ENCODE measurements at regions not wholly inside any gene's neighbourhood (a gene's known extent, or its start where the extent isn't known, plus 50 kb on each side); places are given as distances from the start of the nearest gene placed in this dataset.

- Histone ChIP-seq H3K27ac (ENCODE audit: low read depth, low read length) (no peak overlapping the region), H3K18ac (ENCODE audit: extremely low read depth, low read length) (no peak overlapping the region), H3K14ac (ENCODE audit: insufficient read length) (no peak overlapping the region), H2AK5ac (ENCODE audit: low read depth, low read length) (no peak overlapping the region), H3K4me1 (replicated peaks in 1 of 4; ENCODE audit: control insufficient read depth in 3 of 4, insufficient read depth in 4 of 4, low read length in 3 of 4) (no peaks in the 10 kb centered on the region), H3K9me3 (ENCODE audit: insufficient read depth in 2 of 2, low read depth in 1 of 2, low read length in 1 of 2) (no peaks in the 10 kb centered on the region), H4K5ac (ENCODE audit: insufficient read length, low read depth, low read length) (no peak overlapping the region), H2BK20ac (ENCODE audit: low read length) (no peak overlapping the region), H2BK15ac (ENCODE audit: low read length) (no peak overlapping the region), H3K27me3 (replicated peaks in 1 of 4; ENCODE audit: control insufficient read depth in 3 of 4, extremely low read depth in 1 of 4, insufficient read depth in 3 of 4, low read length in 3 of 4) (no peaks in the 10 kb centered on the region), H3K36me3 (ENCODE audit: control insufficient read depth in 2 of 4, insufficient read depth in 4 of 4, low read length in 3 of 4) (no peaks in the 10 kb centered on the region), H4K20me1 (replicated peaks in 1 of 2; ENCODE audit: control insufficient read depth in 1 of 2, insufficient read depth in 2 of 2, low read length in 2 of 2) (no peaks in the 10 kb centered on the region), H4K8ac (ENCODE audit: extremely low read depth, insufficient read depth, low read length) (no peak overlapping the region), H3K79me2 (ENCODE audit: control insufficient read depth in 1 of 2, insufficient read depth in 2 of 2, low read length in 2 of 2) (no peaks in the 10 kb centered on the region), H3K4me3 (ENCODE audit: extremely low read depth in 1 of 4, insufficient read depth in 2 of 4, low read depth in 3 of 4, low read length in 4 of 4) (no peak overlapping the region), H3K23ac (ENCODE audit: insufficient read length) (no peak overlapping the region), H3K56ac (replicated peaks; ENCODE audit: insufficient read length, low read depth, low read length) (no peak overlapping the region), H3K4me2 (ENCODE audit: insufficient read depth in 1 of 2, low read depth in 2 of 2, low read length in 2 of 2) (no peak overlapping the region), H4K91ac (replicated peaks; ENCODE audit: insufficient read length, low read length) (no peak overlapping the region), H3K23me2 (ENCODE audit: low read depth, low read length) (no peaks in the 10 kb centered on the region), H2BK120ac (replicated peaks; ENCODE audit: low read depth, low read length) (no peak overlapping the region), H3K4ac (replicated peaks; ENCODE audit: insufficient read length, low read depth, low read length) (no peak overlapping the region), H2BK5ac (ENCODE audit: low read depth, low read length) (no peak overlapping the region), H2BK12ac (ENCODE audit: low read depth, low read length) (no peak overlapping the region), H3K9ac (replicated peaks in 1 of 4; ENCODE audit: extremely low read depth in 1 of 4, low read depth in 3 of 4, low read length in 3 of 4) (no peak overlapping the region), H3K79me1 (ENCODE audit: low read depth, low read length) (no peaks in the 10 kb centered on the region), H2AFZ (ENCODE audit: low read length) (no peak overlapping the region)
- FAIRE-seq (no peak), DNase-seq (ENCODE audit: low read depth in 1 of 2, low spot score in 2 of 2) (no peak)
- ChIA-PET CTCF (ENCODE audit: partially characterized antibody) (no interaction called here), POLR2A (ENCODE audit: partially characterized antibody) (no interaction called here)
- TF ChIP-seq CHD2 (IDR thresholded peaks at IDR 0.05; ENCODE audit: low read length) (no peak), SIN3A (conservative IDR thresholded peaks at IDR 0.05 in 1 of 2, IDR thresholded peaks at IDR 0.05 in 1 of 2; ENCODE audit: low read depth in 1 of 2, low read length in 2 of 2) (no peak), SUZ12 (IDR thresholded peaks at IDR 0.05; ENCODE audit: low read length) (no peak), NANOG (IDR thresholded peaks at IDR 0.05; ENCODE audit: insufficient read depth, low read depth, low read length, poor library complexity, severe bottlenecking) (no peak), CBX8 (IDR thresholded peaks at IDR 0.05; ENCODE audit: borderline replicate concordance, low read depth, low read length) (no peak)
These were observed 541.0 kb upstream of the ADGRB3 start for GRCh38 chr6:68094070-68094469.

Data from H1 (cell line).